SK-N-SH treated with all-trans-retinoic acid at 6 μM for 48 hours (cell line): ENCODE measurements at regions not wholly inside any gene's neighbourhood (a gene's known extent, or its start where the extent isn't known, plus 50 kb on each side); places are given as distances from the start of the nearest gene placed in this dataset.

ENCODE experiments used
- ATAC-seq: fragments of 200-7000 bp; cut with Tn5 transposase; 3 replicates; pipeline ENCODE4 v1.9.1; 2020; ENCODE audit warnings: mild to moderate bottlenecking, moderate library complexity
- BACH2 ChIP-seq: fragments of 250-450 bp; sonication (Bioruptor Pico); IDR thresholded peaks from 2 replicates; pipeline ENCODE4 v1.9.0; 2021; ENCODE audit warnings: mild to moderate bottlenecking, borderline replicate concordance
- CSDC2 ChIP-seq: fragments of 250-450 bp; sonication (Bioruptor Pico); IDR thresholded peaks from 2 replicates; pipeline ENCODE4 v1.5.0; 2020; ENCODE audit warnings: mild to moderate bottlenecking, moderate library complexity
- ESRRG ChIP-seq: fragments of 250-450 bp; sonication (Bioruptor Pico); IDR thresholded peaks from 2 replicates; pipeline ENCODE4 v1.6.1; 2021; ENCODE audit warnings: mild to moderate bottlenecking
- GLIS3 ChIP-seq: fragments of 250-450 bp; sonication (Bioruptor Pico); IDR thresholded peaks from 2 replicates; pipeline ENCODE4 v1.5.0; 2020; ENCODE audit warnings: mild to moderate bottlenecking, moderate library complexity
- ISL1 ChIP-seq: fragments of 250-450 bp; sonication (Bioruptor Pico); IDR thresholded peaks from 2 replicates; pipeline ENCODE4 v2.1.2; 2022; ENCODE audit warnings: mild to moderate bottlenecking, moderate library complexity
- PATZ1 ChIP-seq: fragments of 250-450 bp; sonication (Bioruptor Pico); IDR thresholded peaks from 2 replicates; pipeline ENCODE4 v1.8.0; 2020; ENCODE audit warnings: mild to moderate bottlenecking, moderate library complexity, borderline replicate concordance
- POU6F1 ChIP-seq: fragments of 250-450 bp; sonication (Bioruptor Pico); IDR thresholded peaks from 2 replicates; pipeline ENCODE4 v1.8.0; 2021; ENCODE audit warnings: low read depth, mild to moderate bottlenecking, moderate library complexity, borderline replicate concordance
- PPARA ChIP-seq: fragments of 250-450 bp; sonication (Bioruptor Pico); IDR thresholded peaks from 2 replicates; pipeline ENCODE4 v1.5.0; 2020; ENCODE audit warnings: mild to moderate bottlenecking, borderline replicate concordance
- RARB ChIP-seq: fragments of 250-450 bp; sonication (Bioruptor Pico); IDR thresholded peaks from 2 replicates; pipeline ENCODE4 v1.8.0; 2021; ENCODE audit warnings: mild to moderate bottlenecking, moderate library complexity
- SNAI2 ChIP-seq: fragments of 250-450 bp; sonication (Bioruptor Pico); IDR thresholded peaks from 2 replicates; pipeline ENCODE4 v1.5.0; 2020; ENCODE audit warnings: mild to moderate bottlenecking, moderate library complexity
- TCF4 ChIP-seq: fragments of 250-450 bp; sonication (Bioruptor Pico); IDR thresholded peaks from 2 replicates; pipeline ENCODE4 v1.8.0; 2021; ENCODE audit warnings: mild to moderate bottlenecking, moderate library complexity, borderline replicate concordance
- TOX ChIP-seq: fragments of 250-450 bp; sonication (Bioruptor Pico); IDR thresholded peaks from 2 replicates; pipeline ENCODE4 v1.8.0; 2021; ENCODE audit warnings: mild to moderate bottlenecking, moderate library complexity, borderline replicate concordance
- ZC3H10 ChIP-seq: fragments of 250-450 bp; sonication (Bioruptor Pico); IDR thresholded peaks from 2 replicates; pipeline ENCODE4 v1.5.1; 2021; ENCODE audit warnings: mild to moderate bottlenecking, moderate library complexity
- ZFP3 ChIP-seq: fragments of 250-450 bp; sonication (Bioruptor Pico); IDR thresholded peaks from 2 replicates; pipeline ENCODE4 v1.5.0; 2020; ENCODE audit warnings: mild to moderate bottlenecking, moderate library complexity
- ZNF70 ChIP-seq: fragments of 450-650 bp; formaldehyde crosslinking; IDR thresholded peaks from 2 replicates; pipeline ENCODE4 v1.5.0; 2020; ENCODE audit warnings: mild to moderate bottlenecking, moderate library complexity
- TF ChIP-seq, protein P1 (sequence below): fragments of 250-450 bp; sonication (Bioruptor Pico); IDR thresholded peaks from 2 replicates; pipeline ENCODE4 v1.5.1; 2020; ENCODE audit warnings: low read depth, mild to moderate bottlenecking, moderate library complexity
- TF ChIP-seq, protein P2 (sequence below): fragments of 250-450 bp; sonication (Bioruptor Pico); IDR thresholded peaks from 2 replicates; pipeline ENCODE4 v1.5.0; 2020; ENCODE audit warnings: mild to moderate bottlenecking, moderate library complexity
- TF ChIP-seq, protein P3 (sequence below): fragments of 250-450 bp; sonication (Bioruptor Pico); IDR thresholded peaks from 2 replicates; pipeline ENCODE4 v1.5.1; 2021; ENCODE audit warnings: mild to moderate bottlenecking, moderate library complexity

DNA sequence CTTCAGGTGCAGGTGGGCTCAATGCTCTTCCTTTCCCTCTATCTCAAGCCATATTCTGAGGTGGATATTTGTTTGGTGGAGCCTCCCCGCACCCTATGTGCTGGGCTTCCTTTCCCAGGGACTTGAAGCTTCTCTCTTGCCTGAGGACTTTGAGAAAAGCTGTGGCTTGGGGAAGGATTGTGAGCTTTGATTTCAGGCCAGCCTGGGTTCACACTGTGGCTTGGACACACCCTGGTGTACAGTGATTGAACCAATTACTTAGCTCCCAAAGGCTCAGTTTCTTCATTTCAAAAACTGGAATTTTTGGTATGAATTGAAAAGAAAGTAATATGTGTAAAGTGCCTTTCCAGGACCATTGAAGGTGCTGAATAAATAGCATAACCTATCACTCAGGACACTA is 224.5 kb upstream of the GLI3 start:
- no peak for ATAC-seq
- no peak for TF ChIP-seq TCF4 (CRISPR knock-in tag)
- no peak for TF ChIP-seq ISL1 (CRISPR knock-in tag)
- no peak for TF ChIP-seq BACH2 (CRISPR knock-in tag)
- TF ChIP-seq ZNF70 (CRISPR knock-in tag): no peak
- TF ChIP-seq ESRRG: no peak
- TF ChIP-seq RARB (CRISPR knock-in tag): no peak
- TF ChIP-seq CSDC2 (CRISPR knock-in tag): no peak
- TF ChIP-seq ZC3H10 (CRISPR knock-in tag): no peak
- no peak for TF ChIP-seq PPARA (CRISPR knock-in tag)
- TF ChIP-seq, all 23 proteins: peak for 0

DNA sequence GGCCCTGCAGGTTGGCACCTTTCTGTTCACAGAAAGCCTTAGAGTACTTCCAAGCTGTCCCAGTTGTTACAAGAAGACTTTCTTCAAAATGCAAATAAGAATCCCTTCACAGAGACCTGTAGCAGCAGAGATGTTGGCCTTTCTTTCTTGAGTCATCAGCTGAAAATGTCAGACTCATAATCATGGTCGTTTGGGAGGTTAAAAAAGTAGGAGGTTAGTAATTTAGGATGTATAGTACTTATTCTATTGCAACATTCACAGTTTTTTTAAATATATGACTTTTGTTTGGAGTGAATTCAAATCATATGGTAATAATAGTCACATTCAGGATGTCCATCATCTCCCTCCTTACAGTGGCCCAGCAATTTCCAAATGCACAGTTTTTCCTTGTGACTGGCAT is 223.9 kb upstream of the GLI3 start:
- ATAC-seq: no peak
- no peak for TF ChIP-seq PATZ1 (CRISPR knock-in tag)
- no peak for TF ChIP-seq SNAI2
- TF ChIP-seq ISL1 (CRISPR knock-in tag): no peak
- TF ChIP-seq ZC3H10 (CRISPR knock-in tag): no peak
- TF ChIP-seq TCF4 (CRISPR knock-in tag): no peak
- TF ChIP-seq ZFP3 (CRISPR knock-in tag): no peak

DNA sequence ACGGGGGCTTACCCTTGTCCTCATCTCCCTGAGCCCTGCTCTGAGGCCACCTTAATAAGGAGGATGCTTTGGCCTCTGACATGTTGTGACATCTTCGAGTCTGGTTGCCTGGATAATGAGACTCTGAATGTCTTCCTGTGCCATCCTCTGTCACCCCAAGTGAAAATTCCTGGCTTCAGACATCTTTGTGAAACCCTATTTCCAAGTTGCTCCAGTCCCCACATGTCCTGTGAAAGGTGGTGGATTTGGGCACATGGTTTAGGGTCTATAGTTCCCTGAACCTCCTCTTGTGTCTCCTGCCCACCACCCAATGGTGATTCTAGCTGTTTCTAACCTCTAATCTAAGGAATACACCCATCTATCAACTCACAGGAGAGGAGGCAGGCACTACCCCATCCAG is 223.1 kb upstream of the GLI3 start:
- no peak for ATAC-seq
- no peak for TF ChIP-seq GLIS3 (CRISPR knock-in tag)
- no peak for TF ChIP-seq ISL1 (CRISPR knock-in tag)
- TF ChIP-seq POU6F1 (CRISPR knock-in tag): no peak
- TF ChIP-seq TCF4 (CRISPR knock-in tag): no peak
- TF ChIP-seq TOX: no peak
- no peak for TF ChIP-seq PPARA (CRISPR knock-in tag)
- no peak for TF ChIP-seq PATZ1 (CRISPR knock-in tag)
- TF ChIP-seq, protein P1, sequence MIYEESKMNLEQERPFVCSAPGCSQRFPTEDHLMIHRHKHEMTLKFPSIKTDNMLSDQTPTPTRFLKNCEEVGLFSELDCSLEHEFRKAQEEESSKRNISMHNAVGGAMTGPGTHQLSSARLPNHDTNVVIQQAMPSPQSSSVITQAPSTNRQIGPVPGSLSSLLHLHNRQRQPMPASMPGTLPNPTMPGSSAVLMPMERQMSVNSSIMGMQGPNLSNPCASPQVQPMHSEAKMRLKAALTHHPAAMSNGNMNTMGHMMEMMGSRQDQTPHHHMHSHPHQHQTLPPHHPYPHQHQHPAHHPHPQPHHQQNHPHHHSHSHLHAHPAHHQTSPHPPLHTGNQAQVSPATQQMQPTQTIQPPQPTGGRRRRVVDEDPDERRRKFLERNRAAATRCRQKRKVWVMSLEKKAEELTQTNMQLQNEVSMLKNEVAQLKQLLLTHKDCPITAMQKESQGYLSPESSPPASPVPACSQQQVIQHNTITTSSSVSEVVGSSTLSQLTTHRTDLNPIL (CRISPR knock-in tag): no peak
- no peak for TF ChIP-seq RARB (CRISPR knock-in tag)
- TF ChIP-seq, protein P2, sequence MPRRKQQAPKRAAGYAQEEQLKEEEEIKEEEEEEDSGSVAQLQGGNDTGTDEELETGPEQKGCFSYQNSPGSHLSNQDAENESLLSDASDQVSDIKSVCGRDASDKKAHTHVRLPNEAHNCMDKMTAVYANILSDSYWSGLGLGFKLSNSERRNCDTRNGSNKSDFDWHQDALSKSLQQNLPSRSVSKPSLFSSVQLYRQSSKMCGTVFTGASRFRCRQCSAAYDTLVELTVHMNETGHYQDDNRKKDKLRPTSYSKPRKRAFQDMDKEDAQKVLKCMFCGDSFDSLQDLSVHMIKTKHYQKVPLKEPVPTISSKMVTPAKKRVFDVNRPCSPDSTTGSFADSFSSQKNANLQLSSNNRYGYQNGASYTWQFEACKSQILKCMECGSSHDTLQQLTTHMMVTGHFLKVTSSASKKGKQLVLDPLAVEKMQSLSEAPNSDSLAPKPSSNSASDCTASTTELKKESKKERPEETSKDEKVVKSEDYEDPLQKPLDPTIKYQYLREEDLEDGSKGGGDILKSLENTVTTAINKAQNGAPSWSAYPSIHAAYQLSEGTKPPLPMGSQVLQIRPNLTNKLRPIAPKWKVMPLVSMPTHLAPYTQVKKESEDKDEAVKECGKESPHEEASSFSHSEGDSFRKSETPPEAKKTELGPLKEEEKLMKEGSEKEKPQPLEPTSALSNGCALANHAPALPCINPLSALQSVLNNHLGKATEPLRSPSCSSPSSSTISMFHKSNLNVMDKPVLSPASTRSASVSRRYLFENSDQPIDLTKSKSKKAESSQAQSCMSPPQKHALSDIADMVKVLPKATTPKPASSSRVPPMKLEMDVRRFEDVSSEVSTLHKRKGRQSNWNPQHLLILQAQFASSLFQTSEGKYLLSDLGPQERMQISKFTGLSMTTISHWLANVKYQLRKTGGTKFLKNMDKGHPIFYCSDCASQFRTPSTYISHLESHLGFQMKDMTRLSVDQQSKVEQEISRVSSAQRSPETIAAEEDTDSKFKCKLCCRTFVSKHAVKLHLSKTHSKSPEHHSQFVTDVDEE (CRISPR knock-in tag): no peak
- no peak for TF ChIP-seq CSDC2 (CRISPR knock-in tag)
- TF ChIP-seq, protein P3, sequence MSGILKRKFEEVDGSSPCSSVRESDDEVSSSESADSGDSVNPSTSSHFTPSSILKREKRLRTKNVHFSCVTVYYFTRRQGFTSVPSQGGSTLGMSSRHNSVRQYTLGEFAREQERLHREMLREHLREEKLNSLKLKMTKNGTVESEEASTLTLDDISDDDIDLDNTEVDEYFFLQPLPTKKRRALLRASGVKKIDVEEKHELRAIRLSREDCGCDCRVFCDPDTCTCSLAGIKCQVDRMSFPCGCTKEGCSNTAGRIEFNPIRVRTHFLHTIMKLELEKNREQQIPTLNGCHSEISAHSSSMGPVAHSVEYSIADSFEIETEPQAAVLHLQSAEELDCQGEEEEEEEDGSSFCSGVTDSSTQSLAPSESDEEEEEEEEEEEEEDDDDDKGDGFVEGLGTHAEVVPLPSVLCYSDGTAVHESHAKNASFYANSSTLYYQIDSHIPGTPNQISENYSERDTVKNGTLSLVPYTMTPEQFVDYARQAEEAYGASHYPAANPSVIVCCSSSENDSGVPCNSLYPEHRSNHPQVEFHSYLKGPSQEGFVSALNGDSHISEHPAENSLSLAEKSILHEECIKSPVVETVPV (CRISPR knock-in tag): no peak
- TF ChIP-seq, all 23 proteins: peak for 0
